Liver (tissue), 8 donors: ENCODE measurements at regions not wholly inside any gene's neighbourhood (a gene's known extent, or its start where the extent isn't known, plus 50 kb on each side); places are given as distances from the start of the nearest gene placed in this dataset.

Experiments
- DNase-seq: peaks from one replicate; pipeline ENCODE4 v3.0.0-alpha.2; 2017; ENCODE audit warnings: low spot score
- H3K27ac ChIP-seq, 2 donors: one replicate each; pipeline ENCODE4 v1.7.0; 2013; ENCODE audit warnings: inconsistent platforms in 2 of 2, low read length in 2 of 2, control low read depth in 1 of 2, low read depth in 1 of 2, mild to moderate bottlenecking in 1 of 2
- H3K27me3 ChIP-seq, 4 donors: one replicate each; pipeline versions ENCODE4 v1.6.1 to v1.7.0; 2013; ENCODE audit warnings: low read length in 3 of 4, inconsistent platforms in 1 of 4, mild to moderate bottlenecking in 1 of 4, moderate library complexity in 1 of 4; ENCODE audit not compliant: control insufficient read depth in 4 of 4, insufficient read depth in 4 of 4
- H3K36me3 ChIP-seq, 4 donors: one replicate each; pipeline versions ENCODE4 v1.6.1 to v1.7.0; 2013; ENCODE audit warnings: low read length in 3 of 4, mild to moderate bottlenecking in 3 of 4, low read depth in 1 of 4, moderate library complexity in 1 of 4; ENCODE audit not compliant: control insufficient read depth in 4 of 4, insufficient read depth in 3 of 4
- H3K4me1 ChIP-seq, 4 donors: one replicate each; pipeline versions ENCODE4 v1.6.1 to v1.7.0; 2013; ENCODE audit warnings: low read length in 3 of 4, mild to moderate bottlenecking in 3 of 4, moderate library complexity in 1 of 4; ENCODE audit not compliant: control insufficient read depth in 4 of 4, insufficient read depth in 4 of 4
- H3K4me3 ChIP-seq, 3 donors: one replicate each; pipeline versions ENCODE4 v1.6.1 to v1.7.0; 2013; ENCODE audit warnings: low read length in 3 of 3, control low read depth in 1 of 3, low read depth in 1 of 3, mild to moderate bottlenecking in 1 of 3
- H3K9ac ChIP-seq, 2 donors: one replicate each; pipeline ENCODE4 v1.7.0; 2013; ENCODE audit warnings: low read length in 2 of 2, mild to moderate bottlenecking in 2 of 2, moderate library complexity in 2 of 2, control low read depth in 1 of 2, low read depth in 1 of 2
- H3K9me3 ChIP-seq, 4 donors: one replicate each; pipeline versions ENCODE4 v1.6.1 to v1.7.0; 2013; ENCODE audit warnings: low read length in 3 of 4; ENCODE audit not compliant: control insufficient read depth in 4 of 4
- ATF3 ChIP-seq: IDR thresholded peaks from 2 replicates; pipeline ENCODE4 v1.6.1; 2016; ENCODE audit warnings: antibody characterized with exemption
- CTCF ChIP-seq: fragments of 150-350 bp; IDR thresholded peaks from 2 replicates; pipeline ENCODE4 v1.5.1; 2017; ENCODE audit warnings: improper control_type of control experiment, low read depth, low read length; ENCODE audit not compliant: missing input control
- EGR1 ChIP-seq, 2 donors: IDR thresholded peaks; 2 replicates each; pipeline ENCODE4 v1.6.1; 2016 to 2018; ENCODE audit warnings: antibody characterized with exemption in 2 of 2, low read depth in 2 of 2
- FOXA1 ChIP-seq: IDR thresholded peaks from 2 replicates; pipeline ENCODE4 v1.6.1; 2016; ENCODE audit warnings: antibody characterized with exemption
- FOXA2 ChIP-seq: IDR thresholded peaks from 2 replicates; pipeline ENCODE4 v1.6.1; 2016; ENCODE audit warnings: antibody characterized with exemption
- HNF4A ChIP-seq, 2 donors: conservative IDR thresholded peaks; 2 replicates each; pipeline ENCODE4 v1.6.1; 2016; ENCODE audit warnings: antibody characterized with exemption in 2 of 2, mild to moderate bottlenecking in 2 of 2
- HNF4G ChIP-seq: IDR thresholded peaks from 2 replicates; pipeline ENCODE4 v1.6.1; 2016; ENCODE audit warnings: antibody characterized with exemption
- JUND ChIP-seq, 2 donors: IDR thresholded peaks; 2 replicates each; pipeline ENCODE4 v1.6.1; 2016; ENCODE audit warnings: antibody characterized with exemption in 2 of 2
- MAX ChIP-seq: IDR thresholded peaks from 2 replicates; pipeline ENCODE4 v1.6.1; 2016; ENCODE audit warnings: antibody characterized with exemption
- NR2F2 ChIP-seq: IDR thresholded peaks from 2 replicates; pipeline ENCODE4 v1.6.1; 2016; ENCODE audit warnings: antibody characterized with exemption
- RAD21 ChIP-seq, 2 donors: IDR thresholded peaks; 2 replicates each; pipeline ENCODE4 v1.6.1; 2016; ENCODE audit warnings: antibody characterized with exemption in 2 of 2, mild to moderate bottlenecking in 2 of 2
- REST ChIP-seq: IDR thresholded peaks from 2 replicates; pipeline ENCODE4 v1.6.1; 2016; ENCODE audit warnings: antibody characterized with exemption, mild to moderate bottlenecking
- RXRA ChIP-seq, 2 donors: IDR thresholded peaks; 2 replicates each; pipeline ENCODE4 v1.6.1; 2017 to 2018; ENCODE audit warnings: antibody characterized with exemption in 2 of 2, mild to moderate bottlenecking in 1 of 2
- SP1 ChIP-seq: IDR thresholded peaks from 2 replicates; pipeline ENCODE4 v1.6.1; 2018; ENCODE audit warnings: antibody characterized with exemption, mild to moderate bottlenecking
- TAF1 ChIP-seq: conservative IDR thresholded peaks from 2 replicates; pipeline ENCODE4 v1.6.1; 2016; ENCODE audit warnings: antibody characterized with exemption, mild to moderate bottlenecking
- YY1 ChIP-seq: IDR thresholded peaks from 2 replicates; pipeline ENCODE4 v1.6.1; 2016; ENCODE audit warnings: antibody characterized with exemption, mild to moderate bottlenecking
- ZBTB33 ChIP-seq: IDR thresholded peaks from 2 replicates; pipeline ENCODE4 v1.6.1; 2016; ENCODE audit warnings: antibody characterized with exemption
- WGBS: extraction: QIAGEN DNeasy Blood & Tissue Kit; methylation state at CpG from one replicate; pipeline ENCODE4 v1.1.7; 2013; 5-methylcytosine and 5-hydroxymethylcytosine counted together
- donor health status: healthy.
- donor health status: healthy.
- donor health status: healthy.
- donor health status: healthy.
- donor health status: healthy.

GRCh38 chr1:101317590-101317989 lies 80.8 kb downstream of the S1PR1 start:
- Histone ChIP-seq H3K4me3 (no peak overlapping the region), H3K27ac (no peak overlapping the region), H3K27me3 (peaks cover 0 to 4% (median 2%) of the 10 kb centered on the region in 4 donors), H3K9me3 (no peaks in the 10 kb centered on the region), H3K9ac (no peak overlapping the region), H3K4me1 (no peaks in the 10 kb centered on the region), H3K36me3 (no peaks in the 10 kb centered on the region)
- no peak for DNase-seq
- no peak for TF ChIP-seq RAD21 (IDR thresholded peaks at IDR 0.05)
- no peak for TF ChIP-seq SP1
- no peak for TF ChIP-seq FOXA1
- TF ChIP-seq RXRA (IDR thresholded peaks at IDR 0.05), result no peak
- TF ChIP-seq TAF1, result no peak
- no peak for TF ChIP-seq EGR1 (IDR thresholded peaks at IDR 0.05; ENCODE audit: low read depth in 2 of 2)
- TF ChIP-seq HNF4A (conservative IDR thresholded peaks at IDR 0.05), result no peak
- TF ChIP-seq ZBTB33, result no peak
- no peak for TF ChIP-seq MAX
- TF ChIP-seq HNF4G, result no peak
- TF ChIP-seq JUND (IDR thresholded peaks at IDR 0.05), result no peak
- TF ChIP-seq FOXA2, result no peak
- TF ChIP-seq REST, result no peak
- WGBS, result 91% methylated on average over 3 of the region's 3 CpGs

GRCh38 chr1:101323535-101323934 lies 86.7 kb downstream of the S1PR1 start:
- no peak for DNase-seq
- H3K27ac ChIP-seq, result no peak overlapping the region
- 71% methylated on average over 1 of the region's 1 CpG for WGBS
- no peaks in the 10 kb centered on the region for H3K4me1 ChIP-seq
- no peak overlapping the region for H3K9ac ChIP-seq
- TF ChIP-seq CTCF (no peak), TAF1 (no peak), ATF3 (no peak), ZBTB33 (no peak), FOXA2 (no peak), HNF4G (no peak), NR2F2 (no peak), YY1 (no peak), MAX (no peak), HNF4A (conservative IDR thresholded peaks at IDR 0.05) (no peak), RAD21 (IDR thresholded peaks at IDR 0.05) (no peak), FOXA1 (no peak), EGR1 (IDR thresholded peaks at IDR 0.05; ENCODE audit: low read depth in 2 of 2) (no peak)
- H3K36me3 ChIP-seq, result no peaks in the 10 kb centered on the region
- H3K4me3 ChIP-seq, result no peak overlapping the region
- H3K9me3 ChIP-seq, result no peaks in the 10 kb centered on the region
- H3K27me3 ChIP-seq, result peaks cover 0 to 5% (median 0%) of the 10 kb centered on the region in 4 donors
